ENCODE measurements at regions not wholly inside any gene's neighbourhood (a gene's known extent, or its start where the extent isn't known, plus 50 kb on each side); places are given as distances from the start of the nearest gene placed in this dataset.

DNA sequence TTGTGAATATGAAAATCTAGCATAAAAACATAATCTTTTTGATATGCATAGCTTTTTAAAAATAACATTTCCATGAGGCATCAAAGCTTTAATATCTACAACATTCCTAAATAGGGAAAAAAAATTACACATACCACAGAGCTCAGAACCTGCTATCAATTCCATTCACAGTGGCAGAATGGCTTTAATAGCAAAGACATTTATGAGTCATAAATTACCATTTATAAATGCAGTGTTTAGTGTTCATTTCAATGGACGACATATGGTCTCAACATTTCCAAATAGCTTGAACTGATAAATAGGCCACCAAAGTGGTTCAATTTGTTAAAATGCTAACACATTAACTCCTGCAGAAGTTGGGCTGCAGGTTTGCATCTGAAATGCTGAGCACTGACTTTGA lies 600.6 kb upstream of the SETBP1 start:
- TF ChIP-seq, protein P1, sequence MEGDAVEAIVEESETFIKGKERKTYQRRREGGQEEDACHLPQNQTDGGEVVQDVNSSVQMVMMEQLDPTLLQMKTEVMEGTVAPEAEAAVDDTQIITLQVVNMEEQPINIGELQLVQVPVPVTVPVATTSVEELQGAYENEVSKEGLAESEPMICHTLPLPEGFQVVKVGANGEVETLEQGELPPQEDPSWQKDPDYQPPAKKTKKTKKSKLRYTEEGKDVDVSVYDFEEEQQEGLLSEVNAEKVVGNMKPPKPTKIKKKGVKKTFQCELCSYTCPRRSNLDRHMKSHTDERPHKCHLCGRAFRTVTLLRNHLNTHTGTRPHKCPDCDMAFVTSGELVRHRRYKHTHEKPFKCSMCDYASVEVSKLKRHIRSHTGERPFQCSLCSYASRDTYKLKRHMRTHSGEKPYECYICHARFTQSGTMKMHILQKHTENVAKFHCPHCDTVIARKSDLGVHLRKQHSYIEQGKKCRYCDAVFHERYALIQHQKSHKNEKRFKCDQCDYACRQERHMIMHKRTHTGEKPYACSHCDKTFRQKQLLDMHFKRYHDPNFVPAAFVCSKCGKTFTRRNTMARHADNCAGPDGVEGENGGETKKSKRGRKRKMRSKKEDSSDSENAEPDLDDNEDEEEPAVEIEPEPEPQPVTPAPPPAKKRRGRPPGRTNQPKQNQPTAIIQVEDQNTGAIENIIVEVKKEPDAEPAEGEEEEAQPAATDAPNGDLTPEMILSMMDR (IDR thresholded peaks at IDR 0.05; ENCODE audit: insufficient read depth, low read length), result no peak
- no peak for TF ChIP-seq POLR2AphosphoS5 (IDR thresholded peaks at IDR 0.05; ENCODE audit: low read depth)
- no peak for TF ChIP-seq SPI1 (IDR thresholded peaks at IDR 0.05; ENCODE audit: borderline replicate concordance, low read depth)
- TF ChIP-seq, protein P2, sequence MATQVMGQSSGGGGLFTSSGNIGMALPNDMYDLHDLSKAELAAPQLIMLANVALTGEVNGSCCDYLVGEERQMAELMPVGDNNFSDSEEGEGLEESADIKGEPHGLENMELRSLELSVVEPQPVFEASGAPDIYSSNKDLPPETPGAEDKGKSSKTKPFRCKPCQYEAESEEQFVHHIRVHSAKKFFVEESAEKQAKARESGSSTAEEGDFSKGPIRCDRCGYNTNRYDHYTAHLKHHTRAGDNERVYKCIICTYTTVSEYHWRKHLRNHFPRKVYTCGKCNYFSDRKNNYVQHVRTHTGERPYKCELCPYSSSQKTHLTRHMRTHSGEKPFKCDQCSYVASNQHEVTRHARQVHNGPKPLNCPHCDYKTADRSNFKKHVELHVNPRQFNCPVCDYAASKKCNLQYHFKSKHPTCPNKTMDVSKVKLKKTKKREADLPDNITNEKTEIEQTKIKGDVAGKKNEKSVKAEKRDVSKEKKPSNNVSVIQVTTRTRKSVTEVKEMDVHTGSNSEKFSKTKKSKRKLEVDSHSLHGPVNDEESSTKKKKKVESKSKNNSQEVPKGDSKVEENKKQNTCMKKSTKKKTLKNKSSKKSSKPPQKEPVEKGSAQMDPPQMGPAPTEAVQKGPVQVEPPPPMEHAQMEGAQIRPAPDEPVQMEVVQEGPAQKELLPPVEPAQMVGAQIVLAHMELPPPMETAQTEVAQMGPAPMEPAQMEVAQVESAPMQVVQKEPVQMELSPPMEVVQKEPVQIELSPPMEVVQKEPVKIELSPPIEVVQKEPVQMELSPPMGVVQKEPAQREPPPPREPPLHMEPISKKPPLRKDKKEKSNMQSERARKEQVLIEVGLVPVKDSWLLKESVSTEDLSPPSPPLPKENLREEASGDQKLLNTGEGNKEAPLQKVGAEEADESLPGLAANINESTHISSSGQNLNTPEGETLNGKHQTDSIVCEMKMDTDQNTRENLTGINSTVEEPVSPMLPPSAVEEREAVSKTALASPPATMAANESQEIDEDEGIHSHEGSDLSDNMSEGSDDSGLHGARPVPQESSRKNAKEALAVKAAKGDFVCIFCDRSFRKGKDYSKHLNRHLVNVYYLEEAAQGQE (IDR thresholded peaks at IDR 0.05; ENCODE audit: insufficient replicate concordance, low read depth), result no peak
- Histone ChIP-seq H3K27ac (replicated peaks) (no peak overlapping the region), H3K4me3 (replicated peaks; ENCODE audit: insufficient read depth, low read length) (no peak overlapping the region), H3K27me3 (ENCODE audit: insufficient read depth, poor library complexity, severe bottlenecking) (no peaks in the 10 kb centered on the region)
- DNase-seq (ENCODE audit: low read depth in 1 of 2, low spot score in 1 of 2), result no peak

DNA sequence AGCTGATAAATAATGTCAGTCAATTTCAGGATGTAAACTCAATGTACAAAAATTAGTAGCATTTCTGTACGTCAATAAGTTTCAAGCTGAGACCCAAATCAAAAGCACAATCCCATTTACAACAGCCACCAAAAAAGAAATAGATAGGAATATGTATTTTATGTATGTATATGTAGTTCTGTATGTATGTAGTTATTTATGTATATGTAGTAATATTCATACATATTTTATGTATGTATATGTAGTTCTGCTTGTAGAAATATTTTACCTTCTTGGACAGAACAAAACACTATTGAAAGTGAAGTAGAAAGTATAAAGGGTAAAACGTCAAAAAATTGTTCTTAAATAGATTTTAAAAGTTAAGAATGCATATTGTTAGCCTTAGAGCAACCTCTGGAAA lies 591.0 kb upstream of the SETBP1 start:
- Histone ChIP-seq H3K27me3 (ENCODE audit: insufficient read depth, poor library complexity, severe bottlenecking) (no peaks in the 10 kb centered on the region), H3K27ac (replicated peaks) (no peak overlapping the region), H3K4me3 (replicated peaks; ENCODE audit: insufficient read depth, low read length) (no peak overlapping the region)
- DNase-seq (ENCODE audit: low read depth in 1 of 2, low spot score in 1 of 2), result no peak
- TF ChIP-seq POLR2AphosphoS5 (IDR thresholded peaks at IDR 0.05; ENCODE audit: low read depth) (no peak), SPI1 (IDR thresholded peaks at IDR 0.05; ENCODE audit: borderline replicate concordance, low read depth) (no peak), GABPA (IDR thresholded peaks at IDR 0.05; ENCODE audit: low read depth) (no peak)
- TF ChIP-seq, protein P2 (IDR thresholded peaks at IDR 0.05; ENCODE audit: insufficient replicate concordance, low read depth), result no peak
- TF ChIP-seq, protein P1 (IDR thresholded peaks at IDR 0.05; ENCODE audit: insufficient read depth, low read length), result no peak

DNA sequence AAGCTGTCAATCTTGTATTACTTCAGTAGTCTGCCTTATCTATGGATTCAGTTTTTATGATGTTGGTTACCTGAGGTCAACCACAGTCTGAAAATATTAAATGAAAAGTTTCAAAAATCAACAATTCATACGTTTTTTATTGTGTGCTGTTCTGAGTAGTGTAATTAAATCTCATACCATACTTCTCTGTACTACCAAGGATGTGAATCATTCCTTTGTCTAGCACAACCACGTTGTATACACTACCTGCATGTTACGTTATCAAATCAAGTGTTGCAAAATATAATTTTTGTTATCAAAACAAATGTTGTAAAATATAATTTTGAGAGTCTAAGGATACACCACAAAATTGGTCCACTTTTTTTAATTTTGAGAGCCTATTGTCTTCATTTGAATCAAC lies 590.2 kb upstream of the SETBP1 start:
- DNase-seq (ENCODE audit: low read depth in 1 of 2, low spot score in 1 of 2), result no peak
- Histone ChIP-seq H3K4me3 (replicated peaks; ENCODE audit: insufficient read depth, low read length) (no peak overlapping the region), H3K27me3 (ENCODE audit: insufficient read depth, poor library complexity, severe bottlenecking) (no peaks in the 10 kb centered on the region), H3K27ac (replicated peaks) (no peak overlapping the region)
- TF ChIP-seq, protein P2 (IDR thresholded peaks at IDR 0.05; ENCODE audit: insufficient replicate concordance, low read depth), result no peak
- TF ChIP-seq, protein P1 (IDR thresholded peaks at IDR 0.05; ENCODE audit: insufficient read depth, low read length), result no peak
- TF ChIP-seq POLR2AphosphoS5 (IDR thresholded peaks at IDR 0.05; ENCODE audit: low read depth) (no peak), GABPA (IDR thresholded peaks at IDR 0.05; ENCODE audit: low read depth) (no peak), SPI1 (IDR thresholded peaks at IDR 0.05; ENCODE audit: borderline replicate concordance, low read depth) (no peak)

Measured in HL-60 (cell line).